SIG-M5 treated with dmso at 0.1 percent for 504 hours (cell line): ENCODE measurements at regions not wholly inside any gene's neighbourhood (a gene's known extent, or its start where the extent isn't known, plus 50 kb on each side); places are given as distances from the start of the nearest gene placed in this dataset.
"Not testable (repeated sequence)": the region's sequence is repeated elsewhere in the genome, so short reads cannot be mapped to it uniquely, and the experiment has no call there.

Source experiments
- DNase-seq: peaks from one replicate; lab custom pipeline; 2025; ENCODE audit not compliant: unreplicated experiment; lab: John Stamatoyannopoulos, UW

GRCh38 chr6:82118150-82118562 lies 129.4 kb downstream of the IBTK start:
- DNase-seq: peak; percentile 64

GRCh38 chr6:82114748-82115147 lies 132.8 kb downstream of the IBTK start:
- no peak for DNase-seq

DNA sequence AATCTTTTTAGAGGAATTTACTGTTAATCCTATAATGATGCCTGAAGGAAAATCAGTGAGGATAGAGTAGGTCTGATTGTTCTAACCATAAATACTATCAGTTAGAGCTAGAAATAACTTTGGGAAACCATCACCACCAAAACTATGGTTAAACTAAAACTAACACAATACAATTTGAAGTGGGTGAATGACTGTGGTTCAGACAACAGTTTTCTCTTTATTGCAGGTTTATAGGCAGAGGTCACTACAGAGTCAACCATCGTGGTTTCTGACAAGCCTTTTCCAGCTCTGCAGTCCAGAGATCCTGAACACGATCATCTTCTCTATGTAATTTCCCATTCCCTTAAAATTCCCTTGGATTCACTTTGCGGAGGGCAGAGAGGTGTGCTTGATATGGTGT lies 134.3 kb downstream of the IBTK start:
- no peak for DNase-seq

DNA sequence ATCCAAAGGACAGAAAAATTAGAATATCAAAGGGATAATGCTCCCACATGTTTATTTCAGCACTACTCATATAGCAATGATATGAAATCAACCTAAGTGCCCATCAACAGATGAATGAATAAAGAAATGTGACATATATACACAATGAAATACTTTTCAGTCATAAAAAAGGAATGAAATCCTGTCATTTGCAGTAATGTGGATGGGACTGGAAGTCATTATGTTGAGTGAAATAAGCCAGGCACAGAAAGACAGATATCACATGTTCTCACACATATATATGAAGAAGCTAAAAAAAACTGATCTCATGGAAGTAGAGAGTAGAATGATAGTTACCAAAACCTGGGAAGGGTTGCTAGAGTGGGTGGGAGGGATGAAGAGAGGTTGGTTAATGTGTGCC lies 135.7 kb downstream of the IBTK start:
- no peak for DNase-seq

- no peak for DNase-seq
Observed at GRCh38 chr6:82111114-82111513, 136.4 kb downstream of the IBTK start.

- DNase-seq: not testable (repeated sequence)
Observed at GRCh38 chr6:82103171-82103570, 144.4 kb downstream of the IBTK start.

DNA sequence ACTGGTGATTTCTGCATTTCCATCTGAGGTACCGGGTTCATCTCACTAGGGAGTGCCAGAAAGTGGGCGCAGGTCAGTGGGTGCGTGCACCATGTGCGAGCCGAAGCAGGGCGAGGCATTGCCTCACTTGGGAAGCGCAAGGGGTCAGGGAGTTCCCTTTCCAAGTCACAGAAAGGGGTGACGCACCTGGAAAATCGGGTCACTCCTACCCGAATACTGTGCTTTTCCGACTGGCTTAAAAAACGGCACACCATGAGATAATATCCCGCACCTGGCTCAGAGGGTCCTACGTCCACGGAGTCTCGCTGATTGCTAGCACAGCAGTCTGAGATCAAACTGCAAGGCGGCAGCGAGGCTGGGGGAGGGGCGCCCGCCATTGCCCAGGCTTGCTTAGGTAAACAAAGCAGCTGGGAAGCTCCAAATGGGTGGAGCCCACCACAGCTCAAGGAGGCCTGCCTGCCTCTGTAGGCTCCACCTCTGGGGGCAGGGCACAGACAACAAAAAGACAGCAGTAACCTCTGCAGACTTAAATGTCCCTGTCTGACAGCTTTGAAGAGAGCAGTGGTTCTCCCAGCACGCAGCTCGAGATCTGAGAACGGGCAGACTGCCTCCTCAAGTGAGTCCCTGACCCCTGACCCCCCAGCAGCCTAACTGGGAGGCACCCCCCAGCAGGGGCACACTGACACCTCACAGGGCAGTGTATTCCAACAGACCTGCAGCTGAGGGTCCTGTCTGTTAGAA lies 146.0 kb downstream of the IBTK start:
- not testable (repeated sequence) for DNase-seq

DNA sequence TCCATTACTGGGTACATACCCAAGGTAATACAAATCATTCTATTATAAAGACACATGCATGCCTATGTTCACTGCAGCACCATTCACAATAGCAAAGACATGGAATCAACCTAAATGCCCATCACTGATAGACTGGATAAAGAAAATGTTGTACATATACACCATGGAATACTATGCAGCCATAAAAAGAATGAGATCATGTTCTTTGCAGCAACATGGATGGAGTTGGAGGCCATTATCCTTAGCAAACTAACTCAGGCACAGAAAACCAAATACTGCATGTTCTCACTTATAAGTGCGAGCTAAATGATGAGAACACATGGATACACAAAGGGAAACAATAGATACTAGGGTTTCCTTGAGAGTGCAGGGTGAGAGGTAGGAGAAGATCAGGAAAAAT lies 146.8 kb downstream of the IBTK start:
- DNase-seq: not testable (repeated sequence)

DNA sequence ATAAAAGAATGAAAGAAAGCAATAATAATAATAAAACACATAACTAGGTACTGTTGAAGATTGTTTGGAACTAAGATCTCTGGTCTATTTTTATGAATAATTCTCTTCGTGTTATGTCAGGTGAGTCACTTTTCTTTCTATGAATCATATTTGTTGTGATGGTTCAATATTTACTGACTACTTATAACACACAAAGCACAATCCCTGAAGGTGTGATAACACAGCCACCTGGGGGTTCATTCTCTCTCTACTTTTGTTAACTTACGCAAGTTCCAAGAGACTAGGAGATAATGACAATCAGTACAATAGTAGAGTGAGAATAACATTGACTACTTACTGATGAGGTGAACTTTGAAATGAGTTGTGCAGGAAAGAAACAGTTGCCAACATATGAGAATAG lies 149.9 kb downstream of the IBTK start:
- no peak for DNase-seq

DNA sequence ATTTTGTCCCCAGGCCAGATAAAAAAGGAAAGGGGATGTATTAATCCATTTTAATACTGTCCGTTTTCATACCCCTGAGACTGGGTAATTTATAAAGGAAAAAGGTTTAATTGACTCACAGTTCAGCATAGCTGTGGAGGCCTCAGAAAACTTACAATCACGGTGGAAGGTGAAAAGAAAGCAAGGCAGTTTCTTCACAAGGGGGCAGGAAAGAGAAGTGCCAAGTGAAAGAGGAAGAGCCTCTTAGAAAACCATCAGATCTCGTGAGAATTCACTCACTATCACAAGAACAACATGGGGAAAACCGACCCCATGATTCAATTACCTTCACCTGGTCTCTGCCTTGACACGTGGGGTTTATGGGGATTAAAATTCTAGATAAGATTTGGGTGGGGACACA lies 152.5 kb downstream of the IBTK start:
- DNase-seq: peak; percentile 25

GRCh38 chr6:82094166-82094806 lies 153.3 kb downstream of the IBTK start:
- no peak for DNase-seq

- DNase-seq: no peak
Observed at GRCh38 chr6:82088978-82089771, 158.4 kb downstream of the IBTK start.

GRCh38 chr6:82086944-82087343 lies 160.6 kb downstream of the IBTK start:
- peak; percentile 6 for DNase-seq

GRCh38 chr6:82085701-82086100 lies 161.8 kb downstream of the IBTK start:
- no peak for DNase-seq

DNA sequence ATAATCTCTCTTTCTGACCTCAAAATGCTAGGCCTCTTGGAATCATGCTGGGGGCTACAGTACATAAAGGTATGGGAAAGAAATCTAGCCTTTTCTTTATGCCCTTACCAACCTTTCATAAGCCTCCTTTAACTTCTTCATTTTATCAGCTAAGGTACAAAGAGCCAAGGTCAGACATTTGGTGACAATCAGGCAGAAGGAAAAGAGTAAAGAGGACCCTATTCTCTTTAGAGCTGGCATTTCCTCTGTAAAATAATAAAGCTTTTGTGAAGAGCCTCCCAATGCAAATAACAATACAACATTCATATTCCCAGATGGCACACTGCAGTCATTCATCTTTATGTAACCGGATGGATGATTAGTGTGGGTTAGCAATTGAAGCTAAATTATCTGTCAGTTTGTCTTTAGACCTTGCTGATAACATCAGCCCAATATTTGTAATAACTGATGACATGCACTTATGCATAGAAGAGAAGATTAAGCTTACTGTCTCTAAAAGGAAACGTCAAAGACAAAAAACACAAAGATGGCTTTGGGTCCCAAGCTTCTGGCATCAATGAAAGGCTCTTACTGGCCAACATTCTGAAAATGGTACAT lies 163.1 kb downstream of the IBTK start:
- DNase-seq: no peak

DNA sequence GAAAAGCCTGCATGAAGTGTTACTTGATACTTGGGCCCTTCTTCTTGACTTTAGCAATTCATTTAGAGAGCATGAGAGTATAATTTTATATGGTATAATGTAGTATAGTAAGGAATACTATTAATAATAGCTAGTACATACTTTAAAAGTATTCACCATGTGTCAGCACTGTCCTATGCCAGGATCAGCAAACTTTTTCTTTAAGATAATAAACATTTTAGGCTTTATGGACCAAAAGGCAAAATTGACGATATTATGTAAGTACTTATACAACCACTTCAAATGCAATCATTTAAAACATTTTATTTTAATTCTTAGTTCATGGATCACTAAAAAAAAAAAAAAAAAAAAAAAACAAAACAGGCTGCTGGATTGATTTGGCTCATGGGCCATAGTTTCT lies 163.9 kb downstream of the IBTK start:
- no peak for DNase-seq

DNA sequence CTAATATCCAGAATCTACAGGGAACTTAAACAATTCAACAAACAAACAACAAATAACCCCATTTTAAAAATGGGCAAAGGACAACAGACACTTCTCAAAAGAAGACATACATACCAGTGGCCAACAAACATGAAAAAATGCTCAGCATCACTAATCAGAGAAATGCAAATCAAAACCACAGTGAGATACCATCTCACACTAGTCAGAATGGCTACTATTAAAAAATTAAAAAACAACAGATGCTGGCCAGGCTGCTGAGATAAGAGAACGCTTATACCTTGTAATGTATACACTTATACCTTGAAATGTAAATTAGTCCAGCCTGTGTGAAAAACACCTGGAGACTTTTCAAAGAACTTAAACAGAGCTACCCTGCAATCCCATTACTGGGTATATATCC lies 166.8 kb downstream of the IBTK start:
- no peak for DNase-seq

DNA sequence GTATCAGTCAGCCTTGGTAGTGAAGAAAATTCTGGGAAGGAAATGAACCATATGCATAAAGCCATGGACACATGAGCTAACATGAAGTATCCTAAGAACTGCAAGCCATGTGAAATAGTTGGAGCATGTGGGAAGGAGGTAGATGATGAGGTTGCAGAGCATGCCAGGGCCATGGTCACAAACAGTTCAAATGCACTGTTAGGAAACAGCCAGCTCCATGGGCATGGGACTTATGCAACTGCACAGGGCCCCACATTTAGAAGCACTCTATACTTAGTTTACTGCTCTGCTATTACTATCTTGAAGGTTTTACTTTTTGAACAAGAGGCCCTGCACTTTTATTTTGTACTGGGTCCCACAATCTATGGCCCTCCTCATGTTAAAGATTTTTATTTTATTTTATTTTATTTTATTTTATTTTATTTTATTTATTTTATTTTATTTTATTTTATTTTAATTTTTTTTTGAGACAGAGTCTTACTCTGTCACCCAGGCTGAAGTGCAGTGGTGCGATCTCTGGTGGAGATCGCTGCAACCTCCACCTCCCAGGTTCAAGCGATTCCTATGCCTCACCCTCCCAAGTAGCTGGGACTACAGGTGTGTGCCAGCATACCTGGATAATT lies 169.1 kb downstream of the IBTK start:
- DNase-seq: peak; percentile 36

DNA sequence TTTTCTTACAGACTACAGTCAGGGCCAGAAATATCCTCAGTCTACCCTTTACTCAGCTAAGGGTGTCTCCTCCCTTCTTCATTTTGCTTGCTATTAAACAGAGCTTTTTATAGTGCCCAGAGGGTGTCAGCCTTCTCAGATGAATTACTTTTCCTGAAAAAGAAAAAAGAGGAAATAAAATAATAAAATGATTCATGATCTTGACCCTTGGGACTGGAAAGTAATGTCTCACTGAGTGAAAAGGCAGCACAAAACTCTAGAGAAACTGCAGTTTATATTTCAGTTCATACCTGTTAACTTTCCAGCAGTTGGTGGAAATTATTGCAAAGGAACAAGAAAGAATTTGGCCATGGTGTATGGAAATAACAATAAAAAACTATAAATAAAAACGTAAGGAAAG lies 170.6 kb downstream of the IBTK start:
- DNase-seq: no peak

- no peak for DNase-seq
Observed at GRCh38 chr6:82074556-82074955, 173.0 kb downstream of the IBTK start.

DNA sequence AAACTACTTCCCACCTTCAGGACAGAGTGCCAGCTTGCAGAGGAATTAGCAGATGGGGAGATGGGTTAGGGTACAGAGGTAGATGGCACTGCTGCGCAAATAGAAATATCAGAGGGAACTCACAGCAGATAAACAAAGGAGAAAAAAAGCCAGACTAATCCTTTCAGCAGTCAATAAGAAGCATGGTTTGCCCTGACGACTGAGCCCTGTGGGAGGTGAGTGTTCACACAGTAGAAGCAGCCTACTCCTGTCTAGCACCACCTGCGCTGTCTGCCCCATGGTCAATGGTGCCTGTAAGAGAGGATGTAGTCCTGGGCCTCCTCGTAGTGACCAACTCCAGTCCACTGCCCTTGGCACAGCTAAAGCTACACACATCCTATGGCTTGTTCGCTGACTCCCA lies 174.1 kb downstream of the IBTK start:
- no peak for DNase-seq
